Tibial nerve (tissue), 4 donors: ENCODE measurements at regions not wholly inside any gene's neighbourhood (a gene's known extent, or its start where the extent isn't known, plus 50 kb on each side); places are given as distances from the start of the nearest gene placed in this dataset.

Experiments used
- DNase-seq, 2 donors: peaks; one replicate each; pipeline ENCODE4 v3.0.0-alpha.2; 2019; ENCODE audit warnings: low spot score in 2 of 2
- H3K27ac ChIP-seq, 4 donors: fragments of 200-600 bp; sonication (generic) in 3 of 4; one replicate each; pipeline ENCODE4 v1.5.1; 2017 to 2019; ENCODE audit warnings: mild to moderate bottlenecking in 1 of 4
- H3K27me3 ChIP-seq, 2 donors: fragments of 200-600 bp; sonication (generic) in 1 of 2; one replicate each; pipeline versions ENCODE4 v1.5.1 to v1.6.0; 2017 to 2019
- H3K36me3 ChIP-seq, 3 donors: fragments of 200-600 bp; sonication (generic); one replicate each; pipeline ENCODE4 v1.5.1; 2018 to 2019
- H3K4me1 ChIP-seq, 4 donors: fragments of 200-600 bp; sonication (generic) in 3 of 4; one replicate each; pipeline ENCODE4 v1.5.1; 2017 to 2019
- H3K4me3 ChIP-seq, 4 donors: fragments of 200-600 bp; sonication (generic) in 3 of 4; one replicate each; pipeline ENCODE4 v1.5.1; 2017 to 2019; ENCODE audit warnings: mild to moderate bottlenecking in 1 of 4, moderate library complexity in 1 of 4
- H3K9me3 ChIP-seq, 4 donors: fragments of 200-600 bp; sonication (generic) in 3 of 4; one replicate each; pipeline ENCODE4 v1.5.1; 2017 to 2019
- EP300 ChIP-seq, 2 donors: sonication (generic); formaldehyde crosslinking; IDR thresholded peaks; one replicate each; pipeline ENCODE4 v1.6.1; 2017; ENCODE audit warnings: antibody characterized with exemption in 2 of 2, mild to moderate bottlenecking in 1 of 2
- POLR2A ChIP-seq, 2 donors: fragments of 450-650 bp; IDR thresholded peaks; one replicate each; pipeline ENCODE4 v1.6.1; 2017; ENCODE audit warnings: antibody characterized with exemption in 2 of 2, mild to moderate bottlenecking in 2 of 2, moderate library complexity in 2 of 2
- WGBS, 2 donors: methylation state at CpG; one replicate each; pipeline ENCODE4 v1.1.5; 2018; 5-methylcytosine and 5-hydroxymethylcytosine counted together
- TF ChIP-seq, protein P1 (sequence below), 5 experiments: fragments of 200-600 bp in 3 of 5; fragments of 450-650 bp in 2 of 5; sonication (generic) in 3 of 5; IDR thresholded peaks; one replicate each; pipeline ENCODE4 v1.5.1; 2016 to 2019; ENCODE audit warnings: antibody characterized with exemption in 5 of 5, mild to moderate bottlenecking in 3 of 5, moderate library complexity in 2 of 5

DNA sequence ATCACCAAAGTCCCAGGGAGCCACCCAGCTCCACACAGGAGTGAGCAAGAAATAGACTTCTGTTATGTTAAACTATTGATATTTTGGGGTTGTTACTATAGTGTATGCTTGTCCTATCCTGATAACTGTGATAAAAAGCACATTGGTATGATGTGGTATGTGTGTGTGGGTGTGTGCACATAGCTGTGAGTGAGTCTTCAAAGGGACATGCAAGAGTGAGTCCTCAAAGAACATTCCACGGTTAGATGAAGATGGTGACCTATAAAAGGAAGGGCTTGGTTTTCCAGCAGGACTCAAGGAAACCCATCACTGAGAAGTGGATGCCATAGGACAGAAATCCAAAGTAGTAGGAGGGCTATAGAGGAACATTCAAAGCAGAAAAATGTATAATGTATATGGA lies 342.9 kb downstream of the TSN start:
- 53 to 68% methylated on average over 1 of the region's 1 CpG for WGBS, 2 donors
- TF ChIP-seq POLR2A (IDR thresholded peaks at IDR 0.05) = no peak
- TF ChIP-seq EP300 (IDR thresholded peaks at IDR 0.05) = no peak
- TF ChIP-seq, protein P1, sequence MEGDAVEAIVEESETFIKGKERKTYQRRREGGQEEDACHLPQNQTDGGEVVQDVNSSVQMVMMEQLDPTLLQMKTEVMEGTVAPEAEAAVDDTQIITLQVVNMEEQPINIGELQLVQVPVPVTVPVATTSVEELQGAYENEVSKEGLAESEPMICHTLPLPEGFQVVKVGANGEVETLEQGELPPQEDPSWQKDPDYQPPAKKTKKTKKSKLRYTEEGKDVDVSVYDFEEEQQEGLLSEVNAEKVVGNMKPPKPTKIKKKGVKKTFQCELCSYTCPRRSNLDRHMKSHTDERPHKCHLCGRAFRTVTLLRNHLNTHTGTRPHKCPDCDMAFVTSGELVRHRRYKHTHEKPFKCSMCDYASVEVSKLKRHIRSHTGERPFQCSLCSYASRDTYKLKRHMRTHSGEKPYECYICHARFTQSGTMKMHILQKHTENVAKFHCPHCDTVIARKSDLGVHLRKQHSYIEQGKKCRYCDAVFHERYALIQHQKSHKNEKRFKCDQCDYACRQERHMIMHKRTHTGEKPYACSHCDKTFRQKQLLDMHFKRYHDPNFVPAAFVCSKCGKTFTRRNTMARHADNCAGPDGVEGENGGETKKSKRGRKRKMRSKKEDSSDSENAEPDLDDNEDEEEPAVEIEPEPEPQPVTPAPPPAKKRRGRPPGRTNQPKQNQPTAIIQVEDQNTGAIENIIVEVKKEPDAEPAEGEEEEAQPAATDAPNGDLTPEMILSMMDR (IDR thresholded peaks at IDR 0.05) = no peak

DNA sequence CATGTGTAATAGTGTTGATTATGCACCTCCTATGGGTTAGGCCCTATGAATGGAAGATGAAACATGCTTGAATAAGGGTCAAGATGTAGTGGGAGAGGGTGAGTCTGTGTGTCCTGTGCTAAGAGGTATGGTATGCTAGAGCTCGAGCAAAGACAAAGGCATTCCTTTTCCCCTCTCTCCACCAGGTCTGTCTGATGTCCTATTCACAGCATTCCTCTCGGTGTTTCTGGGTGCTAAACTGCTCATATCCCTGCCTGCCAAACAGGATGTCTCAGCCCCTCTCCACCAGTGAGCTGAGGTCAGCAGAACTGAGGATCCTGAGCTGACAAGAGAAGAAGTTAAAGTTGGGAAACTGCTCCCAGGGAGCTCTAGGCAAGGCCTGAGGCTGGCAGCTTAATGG lies 344.9 kb downstream of the TSN start:
- no peak overlapping the region for H3K27ac ChIP-seq
- no peaks in the 10 kb centered on the region for H3K36me3 ChIP-seq
- H3K27me3 ChIP-seq = no peaks in the 10 kb centered on the region
- no peak overlapping the region for H3K4me3 ChIP-seq
- 52 to 54% methylated on average over 2 of the region's 2 CpGs for WGBS, 2 donors
- no peak for DNase-seq
- no peaks in the 10 kb centered on the region for H3K4me1 ChIP-seq
- no peaks in the 10 kb centered on the region for H3K9me3 ChIP-seq
- no peak for TF ChIP-seq EP300 (IDR thresholded peaks at IDR 0.05)
- TF ChIP-seq POLR2A (IDR thresholded peaks at IDR 0.05) = no peak
- TF ChIP-seq, protein P1 (IDR thresholded peaks at IDR 0.05) = no peak

More for the DNA sequence above, 342.9 kb downstream of the TSN start:
- H3K36me3 ChIP-seq = no peaks in the 10 kb centered on the region
- H3K4me1 ChIP-seq = no peaks in the 10 kb centered on the region
- H3K27ac ChIP-seq = no peak overlapping the region
- no peak for DNase-seq
- H3K4me3 ChIP-seq = no peak overlapping the region
- H3K9me3 ChIP-seq = no peaks in the 10 kb centered on the region
- no peaks in the 10 kb centered on the region for H3K27me3 ChIP-seq

DNA sequence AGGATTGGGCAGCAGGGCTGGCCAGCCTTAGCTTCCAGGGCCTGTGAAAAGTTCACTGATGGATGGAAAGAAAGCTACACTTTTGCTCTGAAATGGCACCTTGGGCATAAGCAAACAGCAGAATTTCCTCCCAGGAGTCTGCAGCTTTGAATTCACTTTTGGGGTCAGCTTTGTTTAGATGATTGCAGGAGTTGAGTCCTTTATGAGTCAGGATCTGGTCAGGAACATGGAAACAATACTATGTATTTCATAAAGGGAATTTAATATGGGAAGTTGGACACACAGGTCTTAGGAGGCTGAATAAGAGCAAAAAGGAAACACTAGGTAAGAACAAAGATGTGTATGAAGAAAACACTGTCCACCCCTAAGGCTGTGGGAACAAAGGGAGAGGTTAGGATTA lies 345.3 kb downstream of the TSN start:
- Histone ChIP-seq H3K36me3 (no peaks in the 10 kb centered on the region), H3K27me3 (no peaks in the 10 kb centered on the region), H3K9me3 (no peaks in the 10 kb centered on the region), H3K27ac (no peak overlapping the region), H3K4me1 (no peaks in the 10 kb centered on the region), H3K4me3 (no peak overlapping the region)
- TF ChIP-seq, protein P1 (IDR thresholded peaks at IDR 0.05) = no peak
- TF ChIP-seq POLR2A (IDR thresholded peaks at IDR 0.05) (no peak), EP300 (IDR thresholded peaks at IDR 0.05) (no peak)
- DNase-seq = no peak

DNA sequence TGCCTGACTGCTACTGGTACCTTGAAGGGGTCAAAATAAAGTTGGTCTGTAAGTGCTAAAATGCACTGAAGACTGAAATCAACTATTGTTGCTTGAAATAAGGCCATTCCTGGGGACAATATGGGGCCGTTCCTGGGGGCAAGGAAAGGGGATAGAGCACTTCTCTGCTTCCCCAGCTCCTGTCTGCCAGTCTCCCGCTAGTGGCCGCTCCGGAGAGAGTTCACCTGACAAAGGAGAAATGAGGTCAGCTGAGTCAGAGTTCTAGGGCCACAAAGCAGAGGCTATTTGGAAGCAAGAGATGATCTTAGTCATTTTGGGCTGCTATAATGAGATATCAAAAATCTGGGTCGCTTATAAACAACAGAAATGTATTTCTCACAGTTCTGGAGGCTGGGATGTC lies 345.9 kb downstream of the TSN start:
- H3K27ac ChIP-seq = no peak overlapping the region
- TF ChIP-seq POLR2A (IDR thresholded peaks at IDR 0.05) (no peak), EP300 (IDR thresholded peaks at IDR 0.05) (no peak)
- no peak overlapping the region for H3K4me3 ChIP-seq
- H3K27me3 ChIP-seq = no peaks in the 10 kb centered on the region
- H3K4me1 ChIP-seq = no peaks in the 10 kb centered on the region
- DNase-seq = no peak
- no peaks in the 10 kb centered on the region for H3K9me3 ChIP-seq
- no peaks in the 10 kb centered on the region for H3K36me3 ChIP-seq
- WGBS, 2 donors = 89 to 95% methylated on average over 5 of the region's 5 CpGs

DNA sequence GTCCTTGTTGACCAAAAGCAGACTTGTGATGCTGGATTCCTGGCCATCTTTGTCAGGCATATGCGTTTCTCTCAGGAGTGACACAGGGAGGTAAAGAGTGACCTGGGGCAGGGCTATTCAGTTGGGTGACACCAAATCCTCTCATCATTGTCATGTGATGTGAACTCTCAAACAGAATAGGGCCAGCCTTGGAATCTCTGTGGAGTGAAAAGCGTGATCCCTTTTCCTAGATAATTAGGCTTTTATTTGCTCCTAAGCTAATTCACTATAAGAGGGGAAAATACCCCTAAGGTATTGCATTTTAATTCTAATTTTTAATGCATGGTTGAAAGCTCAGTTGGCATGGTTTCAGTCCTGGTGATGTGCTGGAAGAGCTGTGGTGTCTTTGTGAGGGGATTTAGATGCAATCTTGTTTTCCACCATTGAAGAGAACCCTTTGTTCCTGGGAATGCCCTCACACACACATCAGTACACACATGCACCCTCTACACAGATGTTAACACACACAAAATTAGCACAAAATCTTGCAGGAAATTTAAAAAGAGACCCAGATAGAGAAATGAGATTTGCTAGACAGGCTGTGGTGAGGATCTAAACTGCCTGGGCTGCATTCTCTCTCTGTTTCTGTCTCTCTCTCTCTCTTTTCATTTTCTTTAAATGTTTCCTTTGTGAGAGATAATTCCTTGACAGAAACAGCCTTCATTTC lies 349.9 kb downstream of the TSN start:
- WGBS, 2 donors = 81 to 83% methylated on average over 2 of the region's 2 CpGs

More for the DNA sequence above, 349.9 kb downstream of the TSN start:
- Histone ChIP-seq H3K4me1 (no peaks in the 10 kb centered on the region), H3K36me3 (no peaks in the 10 kb centered on the region), H3K9me3 (no peaks in the 10 kb centered on the region), H3K4me3 (no peak overlapping the region), H3K27me3 (no peaks in the 10 kb centered on the region), H3K27ac (no peak overlapping the region)
- no peak for DNase-seq
- TF ChIP-seq POLR2A (IDR thresholded peaks at IDR 0.05) (no peak), EP300 (IDR thresholded peaks at IDR 0.05) (no peak)
- TF ChIP-seq, protein P1 (IDR thresholded peaks at IDR 0.05) = no peak
